GM18499 (cell line): ENCODE measurements at regions not wholly inside any gene's neighbourhood (a gene's known extent, or its start where the extent isn't known, plus 50 kb on each side); places are given as distances from the start of the nearest gene placed in this dataset.
"Not testable (repeated sequence)": the region's sequence is repeated elsewhere in the genome, so short reads cannot be mapped to it uniquely, and the experiment has no call there.

Experiments used
- ATAC-seq: cut with Tn5 transposase; IDR thresholded peaks from one replicate; pipeline ENCODE4 v1.9.1; 2021; ENCODE audit warnings: moderate number of reproducible peaks; ENCODE audit not compliant: insufficient read depth, unreplicated experiment

DNA sequence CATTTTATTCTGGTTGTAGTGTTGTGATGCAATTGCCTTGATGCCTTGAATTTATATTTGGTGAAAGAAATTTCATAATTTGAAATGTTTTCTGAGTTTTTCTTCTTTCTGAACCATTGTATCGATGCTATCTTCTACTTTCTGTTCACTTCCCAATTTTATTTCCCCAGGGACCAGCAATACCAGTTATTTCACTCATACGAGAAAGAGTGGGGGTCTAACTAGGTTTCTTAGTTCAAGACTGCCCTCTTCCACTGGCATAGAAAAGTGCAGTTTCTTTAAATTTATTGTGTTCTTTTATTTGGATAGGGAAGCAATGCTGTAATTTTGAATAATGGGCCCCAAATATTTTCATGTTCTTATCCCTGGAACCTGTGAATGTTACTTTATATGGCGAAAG is 544.0 kb upstream of the ADGRL3 start:
- no peak for ATAC-seq

DNA sequence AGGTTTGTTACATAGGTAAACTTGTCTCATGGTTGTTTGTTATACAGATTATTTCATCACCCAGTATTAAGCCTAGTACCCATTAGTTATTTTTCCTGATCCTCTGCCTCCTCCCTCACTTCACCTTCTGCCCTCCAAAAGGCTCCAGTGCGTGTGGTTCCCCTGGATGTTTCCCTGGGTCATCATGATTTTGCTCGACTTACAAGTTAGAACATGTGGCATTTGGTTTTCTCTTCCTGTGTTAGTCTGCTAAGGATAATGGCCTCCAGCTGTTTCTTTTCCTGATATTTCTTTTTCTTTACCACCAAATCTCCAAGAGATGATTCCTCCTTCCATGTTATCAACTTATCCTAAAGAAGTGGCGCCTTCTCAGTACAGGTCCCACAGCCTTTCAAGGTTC is 543.1 kb upstream of the ADGRL3 start:
- ATAC-seq: no peak

DNA sequence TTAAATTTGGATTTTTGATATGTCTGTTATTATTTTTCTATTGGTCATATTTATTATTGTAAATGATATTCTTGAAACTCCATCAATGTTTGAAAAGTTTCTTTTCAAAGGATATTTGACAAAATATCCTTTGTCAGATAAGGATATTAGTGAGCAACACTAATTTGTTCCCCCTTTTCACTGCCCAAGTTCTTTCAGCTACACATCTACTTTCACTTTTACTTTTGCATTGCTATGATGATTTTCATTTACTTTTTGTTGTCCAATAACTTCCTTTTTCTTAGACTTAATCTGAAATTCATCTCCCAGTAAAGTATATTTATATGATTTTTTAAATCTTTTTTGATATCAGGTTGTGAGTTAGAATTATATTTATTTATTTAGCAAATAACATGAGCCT is 542.3 kb upstream of the ADGRL3 start:
- no peak for ATAC-seq

DNA sequence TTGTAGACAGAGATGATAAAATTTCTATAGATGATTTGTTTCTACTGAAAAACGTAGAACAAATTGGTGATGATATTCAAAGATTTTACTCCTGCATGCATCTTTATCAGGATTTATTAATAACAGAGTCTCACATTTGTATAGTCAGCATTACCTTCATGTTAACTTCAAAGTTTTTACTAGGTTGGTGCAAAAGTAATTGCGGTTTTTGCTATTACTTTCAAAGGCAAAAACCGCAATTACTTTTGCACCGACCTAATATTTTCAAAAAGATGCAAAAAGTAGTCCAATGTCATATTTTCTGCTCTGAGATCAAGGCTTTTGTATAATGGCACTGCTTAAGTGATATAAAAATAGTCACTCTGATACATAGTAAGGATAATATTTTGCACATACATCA is 536.4 kb upstream of the ADGRL3 start:
- ATAC-seq: no peak

GRCh38 chr4:60682901-60683300 is 517.2 kb upstream of the ADGRL3 start:
- no peak for ATAC-seq

DNA sequence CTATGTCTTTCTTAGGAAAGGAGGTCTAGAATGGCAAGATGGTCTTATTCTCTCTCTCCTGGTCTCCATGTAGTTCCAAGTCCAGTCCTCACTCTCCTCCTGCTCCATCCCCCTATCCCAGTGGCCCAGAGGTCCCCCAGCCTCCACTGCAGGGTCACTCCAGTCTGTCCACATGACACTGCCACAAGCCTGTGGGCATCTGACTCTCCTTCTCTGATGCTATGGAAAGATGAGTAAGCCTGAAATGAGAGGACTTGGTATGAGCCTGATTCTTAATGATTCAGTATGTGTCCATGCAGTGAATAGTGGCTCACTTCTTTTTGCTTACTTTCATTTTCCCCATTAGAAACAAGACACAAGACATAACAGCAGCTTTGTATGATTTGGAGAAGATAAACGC is 516.8 kb upstream of the ADGRL3 start:
- no peak for ATAC-seq

DNA sequence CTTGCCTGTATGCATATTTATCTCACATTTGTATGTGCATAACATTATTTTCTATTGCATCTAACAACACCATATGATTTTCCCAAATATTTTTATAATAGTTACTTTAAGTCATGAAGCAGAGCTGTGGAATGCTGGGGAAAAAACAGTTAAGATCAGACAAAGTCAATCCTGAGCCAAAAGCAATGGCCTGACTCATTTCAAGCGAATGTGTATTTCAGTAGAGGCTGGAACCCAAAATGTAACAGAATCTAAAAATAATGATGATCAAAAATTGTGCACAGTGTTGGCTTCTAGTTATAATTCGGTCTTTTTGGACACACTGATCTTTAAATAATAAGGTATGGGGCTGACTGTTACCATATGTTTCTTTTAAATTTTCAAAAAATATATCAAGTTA is 516.2 kb upstream of the ADGRL3 start:
- ATAC-seq: no peak

DNA sequence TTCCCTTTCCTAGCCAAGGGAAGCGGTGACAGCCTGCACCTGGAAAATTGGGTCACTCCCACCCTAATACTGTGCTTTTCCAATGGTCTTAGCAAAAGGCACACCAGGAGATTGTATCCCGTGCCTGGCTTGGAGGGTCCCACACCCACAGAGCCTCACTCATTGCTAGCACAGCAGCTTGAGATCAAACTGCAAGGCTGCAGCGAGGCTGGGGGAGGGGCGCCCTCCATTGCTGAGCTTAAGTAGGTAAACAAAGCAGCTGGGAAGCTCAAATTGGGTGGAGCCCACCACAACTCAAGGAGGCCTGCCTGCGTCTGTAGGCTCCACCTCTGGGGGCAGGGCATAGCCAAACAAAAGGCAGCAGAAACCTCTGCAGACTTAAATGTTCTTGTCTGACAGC is 504.1 kb upstream of the ADGRL3 start:
- not testable (repeated sequence) for ATAC-seq

DNA sequence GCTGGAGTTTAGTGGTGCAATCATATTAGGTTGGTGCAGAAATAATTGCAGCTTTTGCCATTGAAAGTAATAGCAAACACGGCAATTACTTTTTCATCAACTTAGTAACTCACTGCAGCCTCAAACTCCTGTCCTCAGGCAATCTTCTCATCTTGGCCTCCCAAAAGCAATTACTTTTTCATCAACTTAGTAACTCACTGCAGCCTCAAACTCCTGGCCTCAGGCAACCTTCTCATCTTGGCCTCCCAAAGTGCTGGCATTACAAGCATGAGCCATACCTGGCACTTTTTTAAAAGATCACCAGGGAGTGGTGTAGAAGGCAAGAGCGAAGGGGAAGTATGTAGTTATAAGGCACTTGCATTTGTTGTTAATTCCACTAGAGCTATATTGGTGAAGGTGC is 491.1 kb upstream of the ADGRL3 start:
- no peak for ATAC-seq

- no peak for ATAC-seq
Measured at GRCh38 chr4:60718874-60719273, 481.3 kb upstream of the ADGRL3 start.

DNA sequence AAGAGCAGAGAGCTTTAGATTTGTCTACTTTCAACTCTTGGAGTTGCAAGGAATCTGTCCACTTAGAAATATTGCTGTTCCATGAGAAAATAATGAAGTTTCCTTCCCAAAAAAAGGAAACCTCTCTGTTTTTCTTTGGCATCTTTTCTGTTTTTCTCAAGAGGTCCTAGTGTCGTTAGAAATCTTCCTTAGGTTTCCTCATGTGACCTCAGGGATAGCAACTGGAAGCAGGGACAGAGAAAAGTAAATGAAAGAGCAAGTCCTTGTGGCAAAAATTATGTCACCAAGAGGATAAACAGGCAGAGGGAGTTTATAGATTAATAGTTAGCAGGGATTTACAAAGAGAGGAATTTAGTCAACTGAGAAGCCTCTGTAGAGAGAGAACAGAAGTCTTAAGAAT is 478.4 kb upstream of the ADGRL3 start:
- ATAC-seq: no peak

DNA sequence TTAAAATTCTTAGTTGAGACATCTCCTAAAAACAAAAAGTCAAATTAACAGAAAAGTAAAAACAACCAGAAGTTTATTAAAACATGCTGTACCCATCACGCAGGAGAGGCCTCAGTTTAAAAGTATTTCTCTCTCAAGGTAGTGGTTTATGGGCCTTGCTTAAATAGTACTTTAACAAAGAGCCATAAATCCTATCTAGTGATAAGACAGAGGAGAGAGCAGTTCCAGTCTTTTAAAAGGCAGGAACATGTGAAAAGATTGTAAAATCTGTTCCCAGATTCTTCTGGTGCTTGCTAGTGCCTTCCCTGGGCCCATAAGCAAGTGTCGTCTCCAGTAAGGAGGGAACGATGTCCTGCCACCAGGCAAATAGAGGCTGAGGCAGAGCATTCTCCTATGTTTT is 476.3 kb upstream of the ADGRL3 start:
- no peak for ATAC-seq

- ATAC-seq: no peak
Measured at GRCh38 chr4:60724623-60725022, 475.5 kb upstream of the ADGRL3 start.

DNA sequence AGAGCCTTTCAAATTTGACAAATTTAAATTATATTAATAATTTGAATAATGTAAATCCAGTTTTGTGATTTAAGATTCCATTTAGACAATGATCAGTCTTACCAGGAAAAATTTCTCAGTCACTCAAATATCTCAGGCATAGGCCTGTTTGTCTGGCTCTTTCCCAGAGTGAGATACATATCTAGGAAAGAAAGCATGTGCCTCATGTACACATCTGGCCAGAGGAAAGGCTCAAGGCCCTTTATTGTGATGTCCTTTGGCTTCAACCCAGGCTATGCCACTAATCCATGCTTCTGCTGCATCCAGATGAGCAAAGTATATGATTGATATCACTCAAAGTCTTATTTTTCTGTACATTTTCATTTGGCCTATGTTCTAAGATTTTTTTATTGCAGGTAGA is 473.3 kb upstream of the ADGRL3 start:
- no peak for ATAC-seq

DNA sequence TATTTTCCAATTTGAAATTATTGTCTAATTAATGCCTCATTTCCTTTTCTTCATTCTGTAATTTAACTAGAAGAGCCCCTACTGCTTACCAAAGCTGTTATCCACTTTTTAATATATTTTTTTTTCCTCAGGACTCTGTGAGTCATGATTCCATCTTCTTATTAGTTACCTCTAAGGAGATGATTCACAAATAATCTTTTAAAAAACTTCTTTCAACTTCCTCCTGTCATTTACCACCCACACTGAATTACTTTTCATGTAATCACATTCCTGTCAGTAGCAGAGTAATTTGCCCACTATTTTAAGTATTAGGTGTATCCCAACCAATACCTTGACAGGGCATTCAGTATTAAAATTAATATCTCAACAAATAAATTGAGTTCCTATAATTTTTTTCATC is 470.9 kb upstream of the ADGRL3 start:
- ATAC-seq: no peak

DNA sequence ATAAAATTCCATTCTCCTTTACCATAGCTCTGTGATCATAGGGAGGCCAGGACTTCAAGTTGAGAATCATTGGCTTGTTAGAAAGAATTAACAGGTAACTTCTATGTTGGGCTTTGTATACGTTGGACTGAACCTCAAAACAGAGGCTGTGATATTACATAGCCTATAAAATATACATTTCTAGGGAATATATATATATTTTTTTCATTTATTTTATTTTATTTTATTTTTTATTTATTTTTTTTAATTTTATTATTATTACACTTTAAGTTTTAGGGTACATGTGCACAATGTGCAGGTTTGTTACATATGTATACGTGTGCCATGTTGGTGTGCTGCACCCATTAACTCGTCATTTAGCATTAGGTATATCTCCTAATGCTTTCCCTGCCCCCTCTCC is 470.4 kb upstream of the ADGRL3 start:
- ATAC-seq: not testable (repeated sequence)

- ATAC-seq: no peak
Measured at GRCh38 chr4:60737858-60738257, 462.3 kb upstream of the ADGRL3 start.

GRCh38 chr4:60743654-60744053 is 456.5 kb upstream of the ADGRL3 start:
- ATAC-seq: no peak

GRCh38 chr4:60744767-60745166 is 455.4 kb upstream of the ADGRL3 start:
- ATAC-seq: no peak

DNA sequence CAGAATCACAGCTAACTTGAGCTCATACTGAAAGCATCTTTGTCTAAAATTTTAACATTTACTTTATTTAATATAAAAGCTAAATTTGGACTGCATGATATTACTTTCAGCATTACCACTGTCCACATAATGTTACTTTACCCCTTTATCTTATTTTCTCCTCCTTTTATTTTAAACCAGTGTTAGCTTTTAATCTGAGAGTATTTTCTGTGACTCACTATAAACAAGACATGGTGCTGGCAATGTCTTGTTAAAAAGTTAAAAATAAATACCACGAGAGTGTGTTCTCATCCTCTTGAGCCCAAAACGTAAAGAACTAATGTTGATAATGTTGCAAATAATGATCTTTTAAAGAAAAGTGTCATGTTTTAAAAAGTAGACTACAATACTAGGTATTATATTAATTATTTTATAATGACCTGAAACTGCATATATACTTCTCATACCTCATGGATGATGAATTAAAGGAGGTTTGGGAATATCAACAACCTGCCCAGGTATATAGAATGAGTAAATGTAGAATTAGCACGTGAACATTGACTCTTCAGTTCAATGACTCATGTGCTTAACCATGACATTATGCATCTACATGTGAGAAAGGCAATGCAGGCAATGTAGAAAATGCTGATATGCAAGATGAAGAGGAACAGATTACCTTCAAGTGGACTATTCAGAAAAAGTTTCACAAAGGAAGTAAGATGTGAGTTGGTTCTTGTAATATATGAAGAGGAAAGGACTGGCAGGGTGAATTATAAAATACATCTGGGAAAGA is 454.1 kb upstream of the ADGRL3 start:
- no peak for ATAC-seq

- ATAC-seq: no peak
Measured at GRCh38 chr4:60750962-60751361, 449.2 kb upstream of the ADGRL3 start.

DNA sequence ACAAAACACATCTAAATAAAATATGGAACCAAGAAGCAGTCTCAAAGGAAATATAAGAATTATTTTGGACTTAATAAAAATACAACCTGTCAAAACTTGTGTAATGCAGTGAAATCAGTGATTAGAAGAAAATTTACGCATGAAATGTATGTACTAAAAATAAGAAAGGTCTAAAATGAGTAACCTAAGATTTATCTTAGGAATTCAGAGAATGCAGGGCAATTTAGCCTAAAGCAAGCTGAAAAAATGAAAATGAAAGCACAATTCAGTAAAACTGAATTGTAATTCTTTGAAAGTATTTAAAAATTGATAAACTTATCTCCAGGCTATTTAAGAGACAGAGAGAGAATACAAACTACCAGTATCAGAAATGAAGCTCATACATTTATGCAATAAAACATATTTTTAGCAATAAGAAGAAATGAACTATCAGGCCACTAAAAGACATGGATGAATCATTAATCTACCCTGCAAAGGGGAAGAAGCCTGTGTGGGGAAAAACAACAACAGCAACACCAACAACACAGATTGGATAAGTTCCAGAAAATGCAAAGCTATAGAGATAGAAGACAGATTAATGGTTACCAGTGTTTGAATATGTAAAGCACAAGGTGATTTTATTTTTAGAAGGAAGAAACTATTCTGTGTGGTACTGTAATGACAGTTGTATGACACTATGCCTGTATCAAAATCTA is 442.0 kb upstream of the ADGRL3 start:
- ATAC-seq: no peak
